Esophagus muscularis mucosa (tissue), 3 donors: ENCODE measurements at regions not wholly inside any gene's neighbourhood (a gene's known extent, or its start where the extent isn't known, plus 50 kb on each side); places are given as distances from the start of the nearest gene placed in this dataset.

Source experiments
- POLR2AphosphoS5 ChIP-seq, 2 donors: sonication (generic); formaldehyde crosslinking; IDR thresholded peaks; one replicate each; pipeline ENCODE4 v1.6.1; 2017; ENCODE audit warnings: antibody characterized with exemption in 2 of 2
- TF ChIP-seq, protein P1 (sequence below), 3 experiments: fragments of 200-600 bp in 2 of 3; fragments of 450-650 bp in 1 of 3; sonication (generic) in 2 of 3; IDR thresholded peaks; one replicate each; pipeline ENCODE4 v1.5.1; 2017 to 2019; ENCODE audit warnings: antibody characterized with exemption in 3 of 3, mild to moderate bottlenecking in 2 of 3, moderate library complexity in 1 of 3

DNA sequence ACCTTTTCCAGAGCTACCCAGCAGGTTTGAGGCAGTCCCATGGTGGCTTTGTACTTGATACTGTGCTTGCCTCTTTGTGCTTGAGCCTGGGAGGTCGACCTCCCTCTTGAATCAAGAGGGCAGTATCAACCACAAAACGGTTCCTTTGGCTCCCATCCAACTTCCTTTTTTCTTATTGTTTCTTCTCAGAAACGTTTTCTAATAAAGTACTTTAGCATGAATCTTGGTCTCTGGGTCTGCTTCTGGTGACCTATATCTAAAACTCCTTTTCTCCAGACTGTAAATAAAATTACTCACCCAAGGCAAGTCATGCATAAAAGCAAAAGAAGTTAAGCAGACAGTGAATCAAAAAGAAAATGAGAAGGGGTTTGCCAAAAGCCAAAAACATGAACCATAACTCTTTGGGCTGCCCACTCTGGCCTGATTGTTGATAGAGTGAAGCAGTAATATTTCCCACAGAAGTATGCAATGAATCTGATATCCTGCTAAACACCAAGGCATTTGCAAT, 112.2 kb upstream of the SLC4A7 start:
- TF ChIP-seq, protein P1, sequence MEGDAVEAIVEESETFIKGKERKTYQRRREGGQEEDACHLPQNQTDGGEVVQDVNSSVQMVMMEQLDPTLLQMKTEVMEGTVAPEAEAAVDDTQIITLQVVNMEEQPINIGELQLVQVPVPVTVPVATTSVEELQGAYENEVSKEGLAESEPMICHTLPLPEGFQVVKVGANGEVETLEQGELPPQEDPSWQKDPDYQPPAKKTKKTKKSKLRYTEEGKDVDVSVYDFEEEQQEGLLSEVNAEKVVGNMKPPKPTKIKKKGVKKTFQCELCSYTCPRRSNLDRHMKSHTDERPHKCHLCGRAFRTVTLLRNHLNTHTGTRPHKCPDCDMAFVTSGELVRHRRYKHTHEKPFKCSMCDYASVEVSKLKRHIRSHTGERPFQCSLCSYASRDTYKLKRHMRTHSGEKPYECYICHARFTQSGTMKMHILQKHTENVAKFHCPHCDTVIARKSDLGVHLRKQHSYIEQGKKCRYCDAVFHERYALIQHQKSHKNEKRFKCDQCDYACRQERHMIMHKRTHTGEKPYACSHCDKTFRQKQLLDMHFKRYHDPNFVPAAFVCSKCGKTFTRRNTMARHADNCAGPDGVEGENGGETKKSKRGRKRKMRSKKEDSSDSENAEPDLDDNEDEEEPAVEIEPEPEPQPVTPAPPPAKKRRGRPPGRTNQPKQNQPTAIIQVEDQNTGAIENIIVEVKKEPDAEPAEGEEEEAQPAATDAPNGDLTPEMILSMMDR (IDR thresholded peaks at IDR 0.05): no peak
- no peak for TF ChIP-seq POLR2AphosphoS5 (IDR thresholded peaks at IDR 0.05)
